ENCODE measurements at regions not wholly inside any gene's neighbourhood (a gene's known extent, or its start where the extent isn't known, plus 50 kb on each side); places are given as distances from the start of the nearest gene placed in this dataset.

DNA sequence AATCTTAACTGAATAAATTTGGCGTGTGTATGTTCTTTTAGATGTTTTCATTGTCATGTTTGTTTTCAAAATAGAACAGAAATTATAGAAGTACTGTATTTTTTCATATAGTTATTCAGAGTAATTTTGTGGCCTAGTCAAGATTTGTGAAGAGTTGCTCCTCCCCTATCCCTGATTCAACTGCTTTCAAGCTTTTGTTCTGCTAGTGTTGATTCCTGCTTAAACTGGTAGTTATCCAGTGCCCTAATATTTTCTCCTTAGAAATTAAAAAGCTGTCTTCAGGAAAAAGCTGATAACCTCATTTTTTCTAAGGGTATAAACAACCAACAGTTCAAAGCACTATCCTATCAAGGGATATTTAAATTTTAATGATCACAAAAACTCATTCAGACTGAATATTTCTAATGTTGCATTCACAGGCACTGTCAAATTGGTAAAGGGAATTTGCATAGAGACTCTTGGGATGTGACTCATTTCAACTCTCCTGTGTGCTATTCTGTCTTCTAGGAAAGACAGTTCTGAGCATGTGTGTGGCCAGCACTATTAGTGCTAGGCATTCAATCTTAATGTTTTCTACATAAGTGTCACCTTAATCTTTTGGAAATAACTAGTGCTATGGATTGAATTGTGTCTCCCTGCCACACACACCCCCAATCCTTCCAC, 1776.0 kb downstream of the LRRC4C start:
- TF ChIP-seq ZNF121 (CRISPR knock-in tag; IDR thresholded peaks at IDR 0.05) (no peak), EZH2 (conservative IDR thresholded peaks at IDR 0.05; ENCODE audit: low read depth, low read length) (no peak), AKAP8 (CRISPR knock-in tag; IDR thresholded peaks at IDR 0.05) (no peak), TRIM22 (IDR thresholded peaks at IDR 0.05) (no peak)
